Fibroblast of skin of left biceps (primary cell): ENCODE measurements at regions not wholly inside any gene's neighbourhood (a gene's known extent, or its start where the extent isn't known, plus 50 kb on each side); places are given as distances from the start of the nearest gene placed in this dataset.
"Not testable (repeated sequence)": the region's sequence is repeated elsewhere in the genome, so short reads cannot be mapped to it uniquely, and the experiment has no call there.

Source experiments
- DNase-seq, 2 experiments: peaks; one replicate each; pipeline ENCODE4 v3.0.0-alpha.2; 2013; ENCODE audit warnings: low read depth in 2 of 2

DNA sequence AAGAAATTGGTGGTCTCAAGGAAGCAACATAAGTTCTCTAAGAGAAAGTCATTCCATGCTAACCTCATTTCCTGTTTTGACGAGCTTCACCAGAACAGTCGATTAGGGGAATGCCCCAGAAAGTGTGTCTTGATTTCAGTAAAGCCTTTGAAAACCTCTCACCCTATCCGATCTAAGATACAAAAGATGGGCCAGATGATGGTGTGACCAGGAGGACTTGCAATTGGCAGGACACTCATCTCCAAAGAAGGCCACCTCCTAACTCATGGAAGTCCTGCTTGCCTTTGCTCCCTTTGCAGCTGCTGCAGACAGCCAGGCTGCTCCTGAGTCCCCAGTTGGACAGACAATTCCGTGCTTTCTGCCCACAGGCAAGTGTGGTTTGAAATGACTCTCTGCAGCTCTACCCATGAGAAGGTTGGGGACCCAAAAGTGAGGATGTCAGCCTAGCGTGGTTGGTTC, 304.2 kb downstream of the BCL2L11 start:
- not testable (repeated sequence) for DNase-seq

DNA sequence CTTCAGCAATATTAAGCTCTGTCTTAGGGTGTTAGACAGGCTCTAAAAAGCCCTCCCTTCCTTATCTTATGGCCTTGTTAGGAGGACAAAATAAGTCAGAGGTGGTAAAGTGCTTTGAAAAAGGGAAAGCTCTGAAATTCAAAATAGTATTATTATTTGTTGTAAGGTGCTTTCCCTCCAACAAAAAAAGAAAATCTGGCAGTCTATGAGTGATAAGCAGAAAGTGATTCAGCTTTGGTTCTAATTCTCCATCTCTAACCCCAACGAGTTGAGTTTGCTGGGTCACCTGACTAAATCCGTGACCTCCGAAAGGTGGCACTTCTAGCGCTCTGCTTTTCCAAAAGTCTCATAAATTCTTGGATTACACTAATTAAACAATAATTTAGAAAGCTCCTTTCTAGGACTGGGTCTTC, 305.1 kb downstream of the BCL2L11 start:
- DNase-seq = not testable (repeated sequence)

- DNase-seq = not testable (repeated sequence)
Measured at GRCh38 chr2:111427346-111427745, 306.6 kb downstream of the BCL2L11 start.

- not testable (repeated sequence) for DNase-seq
Measured at GRCh38 chr2:111428915-111429314, 308.2 kb downstream of the BCL2L11 start.

DNA sequence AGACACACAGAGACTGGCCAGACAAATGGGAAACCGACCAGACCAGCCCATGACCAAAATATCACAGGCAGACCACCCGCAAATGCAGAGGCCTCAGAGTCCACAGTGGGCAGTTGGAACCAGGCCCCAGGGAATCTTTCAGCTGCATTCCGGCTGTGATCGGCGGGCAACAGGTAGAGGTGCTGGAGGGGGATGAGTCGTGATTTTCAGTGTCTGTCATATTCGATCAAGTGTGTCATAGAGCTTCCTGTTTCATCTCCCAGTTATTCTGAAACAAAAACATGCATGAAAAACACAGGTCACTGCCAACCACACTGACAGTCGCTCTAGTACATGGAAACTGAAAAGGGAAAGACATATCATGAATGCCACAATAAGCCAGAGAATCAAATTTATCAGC, 308.6 kb downstream of the BCL2L11 start:
- not testable (repeated sequence) for DNase-seq

DNA sequence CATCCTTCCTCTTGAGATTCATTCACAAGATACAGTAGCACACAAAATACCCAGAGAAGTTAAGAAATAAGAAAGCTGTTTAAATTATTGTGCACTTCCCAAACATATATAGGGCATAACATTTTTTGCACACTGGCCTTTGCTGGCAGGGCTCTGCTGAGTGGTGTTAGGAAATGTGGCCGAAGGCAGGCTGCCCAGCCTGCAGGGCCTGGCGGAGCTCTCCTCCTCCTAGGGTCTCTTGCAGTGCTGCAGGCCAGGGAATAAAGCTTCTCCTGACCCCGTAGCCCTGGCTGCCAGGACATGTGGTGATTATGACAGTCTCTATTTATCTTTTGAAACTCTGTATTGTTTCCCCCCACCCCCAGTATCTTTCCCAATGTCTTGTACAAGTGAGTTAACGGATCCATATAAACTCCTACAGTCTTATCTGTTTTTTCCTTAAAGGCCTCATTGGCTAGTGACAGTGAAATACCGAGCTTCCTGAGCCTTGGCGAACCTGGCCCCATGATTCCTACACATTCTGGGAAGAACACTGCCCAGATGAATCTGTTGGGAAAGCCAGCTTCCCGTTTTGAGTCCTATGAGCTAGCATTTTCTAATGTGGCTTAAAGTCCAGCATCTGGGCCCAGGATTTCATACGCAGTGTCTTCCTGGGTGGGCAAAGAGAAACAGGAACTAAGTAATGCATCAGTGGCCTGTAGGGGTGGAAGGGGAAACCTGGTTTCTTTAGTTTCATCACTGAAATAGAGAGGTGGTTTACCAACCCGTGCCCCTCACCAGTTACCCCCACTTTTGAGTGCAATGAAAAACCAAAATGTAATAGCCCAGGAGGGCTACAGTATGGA, 310.3 kb downstream of the BCL2L11 start:
- not testable (repeated sequence) for DNase-seq

- not testable (repeated sequence) for DNase-seq
Measured at GRCh38 chr2:111432423-111432822, 311.7 kb downstream of the BCL2L11 start.

GRCh38 chr2:111432916-111433499, 312.3 kb downstream of the BCL2L11 start:
- not testable (repeated sequence) for DNase-seq

- not testable (repeated sequence) for DNase-seq
Measured at GRCh38 chr2:111433892-111434607, 313.3 kb downstream of the BCL2L11 start.

- not testable (repeated sequence) for DNase-seq
Measured at GRCh38 chr2:111434608-111434939, 313.9 kb downstream of the BCL2L11 start.

DNA sequence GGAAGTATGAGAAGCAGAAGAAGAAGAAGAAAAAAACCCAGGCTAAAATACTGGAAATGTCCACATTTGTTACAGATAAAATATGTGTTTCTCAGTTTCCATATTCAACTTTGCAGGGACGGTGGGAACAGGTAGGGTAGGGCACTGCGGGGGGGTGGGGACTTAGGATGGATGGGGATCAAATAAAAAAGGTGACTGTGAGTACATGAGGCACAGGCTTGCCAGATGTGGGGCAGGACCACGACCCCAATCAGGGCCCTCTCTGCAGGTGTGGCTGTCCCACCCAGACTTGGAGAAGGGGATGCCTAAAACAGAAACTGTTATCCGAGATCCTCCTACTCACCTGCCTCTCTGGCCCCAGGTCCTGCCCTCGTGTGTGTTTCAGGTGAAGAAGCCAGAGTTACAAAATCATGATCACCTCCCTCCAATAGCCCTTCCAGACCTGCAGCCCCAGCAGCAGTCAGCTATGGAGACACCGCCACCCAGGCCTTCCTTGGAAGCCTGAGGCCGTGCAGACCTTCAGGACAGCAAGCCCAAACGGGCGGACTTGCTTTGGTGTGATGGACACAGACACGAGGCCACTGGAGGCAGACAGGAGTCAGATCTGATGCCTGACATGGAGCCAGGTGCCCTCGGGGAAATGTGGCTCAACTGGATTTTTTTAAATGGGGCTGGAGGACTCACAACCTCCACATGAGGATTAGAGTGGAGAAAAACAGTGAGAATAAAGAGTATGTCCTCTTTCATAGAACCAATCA, 315.0 kb downstream of the BCL2L11 start:
- DNase-seq = not testable (repeated sequence)

- DNase-seq = not testable (repeated sequence)
Measured at GRCh38 chr2:111436411-111436810, 315.7 kb downstream of the BCL2L11 start.

GRCh38 chr2:111437288-111437990, 316.7 kb downstream of the BCL2L11 start:
- DNase-seq = not testable (repeated sequence)

- DNase-seq = not testable (repeated sequence)
Measured at GRCh38 chr2:111438161-111438560, 317.4 kb downstream of the BCL2L11 start.

- not testable (repeated sequence) for DNase-seq
Measured at GRCh38 chr2:111439237-111439636, 318.5 kb downstream of the BCL2L11 start.

- DNase-seq = not testable (repeated sequence)
Measured at GRCh38 chr2:111441614-111442013, 320.9 kb downstream of the BCL2L11 start.

DNA sequence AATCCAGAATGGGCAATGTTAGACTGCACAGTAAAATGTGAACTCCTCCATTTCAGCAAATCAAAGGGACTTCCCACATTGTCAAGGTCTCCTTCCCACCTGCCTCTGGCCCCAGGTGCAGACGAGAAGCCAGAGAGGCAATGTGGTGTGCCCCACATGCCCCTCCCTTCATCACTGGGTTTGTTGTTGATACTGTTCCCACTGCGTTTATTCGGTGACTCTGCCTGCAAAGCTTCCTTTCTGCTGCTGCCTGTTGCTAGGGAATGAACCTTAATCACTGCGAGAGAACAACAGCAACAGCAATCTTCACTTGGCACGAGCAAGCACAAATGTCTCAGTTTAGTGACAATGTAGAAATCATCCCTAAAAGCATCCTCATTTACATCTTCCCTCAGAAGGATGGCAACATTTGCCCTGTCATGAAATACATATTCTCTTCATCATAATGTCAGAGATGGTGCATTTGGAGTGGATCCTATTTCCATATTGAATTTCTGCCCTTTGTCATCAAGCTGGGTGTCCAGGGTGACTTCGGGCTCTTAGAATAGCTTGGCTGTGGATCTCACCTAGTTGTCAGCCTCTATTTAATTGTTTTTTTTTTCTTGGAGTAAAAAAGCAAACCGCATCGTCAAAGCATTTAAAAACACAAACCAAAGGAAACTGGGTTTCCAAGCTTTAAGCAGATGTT, 322.2 kb downstream of the BCL2L11 start:
- not testable (repeated sequence) for DNase-seq

GRCh38 chr2:111444516-111444915, 323.8 kb downstream of the BCL2L11 start:
- not testable (repeated sequence) for DNase-seq

GRCh38 chr2:111445191-111445929, 324.6 kb downstream of the BCL2L11 start:
- not testable (repeated sequence) for DNase-seq

DNA sequence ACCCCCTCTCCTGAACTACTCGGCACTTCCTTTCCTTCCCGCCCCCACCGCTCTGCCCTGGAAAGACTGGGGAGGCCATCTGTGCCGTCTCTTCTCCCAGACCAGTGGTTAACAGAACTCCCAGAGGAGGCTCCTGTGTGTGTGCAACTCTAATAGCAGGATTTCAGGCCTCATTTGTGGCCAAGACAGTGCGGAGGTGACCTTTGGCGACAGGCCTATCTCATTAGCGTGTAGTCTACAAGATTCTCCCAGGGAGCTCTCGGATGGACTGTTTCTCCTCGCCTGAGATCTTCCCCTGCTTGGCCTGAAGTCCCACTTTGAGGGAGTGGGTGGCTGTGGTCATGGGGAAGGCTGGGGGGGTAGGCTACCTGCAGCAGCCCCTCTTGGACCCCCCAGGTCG, 325.2 kb downstream of the BCL2L11 start:
- DNase-seq = not testable (repeated sequence)
